HepG2 (cell line): ENCODE measurements at regions not wholly inside any gene's neighbourhood (a gene's known extent, or its start where the extent isn't known, plus 50 kb on each side); places are given as distances from the start of the nearest gene placed in this dataset.

Experiments used
- ATAC-seq: fragments of 200-7000 bp; cut with Tn5 transposase; 3 replicates; pipeline ENCODE4 v1.9.1; 2020; ENCODE audit warnings: mild to moderate bottlenecking, moderate library complexity
- BruUV-seq: library from RNA; stranded (reverse); fragments of 400-500 nt; replicated peaks from 2 replicates; lab custom pipeline; 2021; lab: Mats Ljungman, UMichigan
- CTCF ChIA-PET: fragments of 300-600 bp; formaldehyde crosslinking; extraction: SDS; loops from one replicate; lab custom pipeline; 2021; ENCODE audit warnings: low total read pairs, inconsistent platforms, low intra/inter-chr PET ratio; lab: Yijun Ruan, JAX
- POLR2A ChIA-PET: fragments of 350-600 bp; sonication (Branson Sonifier 250); formaldehyde crosslinking; loops from one replicate; lab custom pipeline; 2020; ENCODE audit warnings: antibody characterized with exemption, inconsistent platforms; lab: Yijun Ruan, JAX
- DNase-seq: peaks from one replicate; pipeline ENCODE4 v3.0.0-alpha.2; 2015; ENCODE audit warnings: low spot score
- FAIRE-seq: peaks from 3 replicates; lab custom pipeline; 2011; peaks lifted over from hg19 to GRCh38; lab: Jason Lieb, UNC
- H2AFZ ChIP-seq: one replicate; pipeline ENCODE4 v1.6.1; 2011; ENCODE audit warnings: low read length, inconsistent platforms
- H3K27ac ChIP-seq: fragments of 300-600 bp; 3 replicates; pipeline ENCODE4 v1.8.0; 2011; ENCODE audit warnings: mixed run types, mild to moderate bottlenecking, mixed read lengths, low read length, inconsistent platforms; ENCODE audit not compliant: insufficient read depth; ENCODE audit errors: extremely low read length
- H3K27me3 ChIP-seq, 2 experiments: fragments of 200-600 bp in 1 of 2; 2 replicates in 1 of 2; 3 replicates in 1 of 2; pipeline versions ENCODE4 v1.6.0 to v1.8.0; 2011; ENCODE audit warnings: low read length in 2 of 2, mild to moderate bottlenecking in 2 of 2, moderate library complexity in 2 of 2, inconsistent platforms in 1 of 2; ENCODE audit not compliant: insufficient read depth in 2 of 2, control insufficient read depth in 1 of 2
- H3K36me3 ChIP-seq, 2 experiments: fragments of 200-600 bp in 1 of 2; replicated peaks in 1 of 2; 2 replicates in 1 of 2; 3 replicates in 1 of 2; pipeline versions ENCODE4 v1.5.1 to v1.8.0; 2011; ENCODE audit warnings: low read length in 2 of 2, inconsistent platforms in 1 of 2; ENCODE audit not compliant: insufficient read depth in 2 of 2, control insufficient read depth in 1 of 2
- H3K4me1 ChIP-seq: 2 replicates; pipeline ENCODE4 v1.5.1; 2012; ENCODE audit warnings: low read length, inconsistent platforms; ENCODE audit not compliant: insufficient read depth
- H3K4me2 ChIP-seq: 2 replicates; pipeline ENCODE4 v1.6.0; 2011; ENCODE audit warnings: low read depth, low read length, inconsistent platforms
- H3K4me3 ChIP-seq, 3 experiments: fragments of 200-600 bp in 1 of 3; sonication (generic), shearing (Covaris generic) in 1 of 3; replicated peaks in 1 of 3; 2 replicates each; pipeline ENCODE4 v1.5.1; 2011 to 2016; ENCODE audit warnings: low read length in 3 of 3, inconsistent platforms in 2 of 3, low read depth in 2 of 3, mild to moderate bottlenecking in 2 of 3, control low read depth in 1 of 3, mixed read lengths in 1 of 3; ENCODE audit not compliant: insufficient read depth in 1 of 3
- H3K79me2 ChIP-seq: one replicate; pipeline ENCODE4 v1.6.1; 2011; ENCODE audit warnings: low read length, inconsistent platforms; ENCODE audit not compliant: insufficient read depth
- H3K9ac ChIP-seq: 2 replicates; pipeline ENCODE4 v1.6.0; 2011; ENCODE audit warnings: mild to moderate bottlenecking, low read depth, low read length, inconsistent platforms; ENCODE audit not compliant: insufficient read depth
- H3K9me3 ChIP-seq: 2 replicates; pipeline ENCODE4 v1.5.1; 2012; ENCODE audit warnings: mild to moderate bottlenecking, low read length
- H4K20me1 ChIP-seq: 2 replicates; pipeline ENCODE4 v1.6.0; 2011; ENCODE audit warnings: inconsistent platforms, mild to moderate bottlenecking, low read length, moderate library complexity; ENCODE audit not compliant: insufficient read depth
- ADNP ChIP-seq: sonication (generic); formaldehyde crosslinking; IDR thresholded peaks from 2 replicates; pipeline ENCODE4 v1.4.0; 2020; ENCODE audit warnings: missing genetic modification reagents
- CENPX ChIP-seq: sonication (generic); formaldehyde crosslinking; IDR thresholded peaks from 2 replicates; pipeline ENCODE4 v1.9.0; 2021; ENCODE audit warnings: mild to moderate bottlenecking, missing genetic modification reagents, moderate library complexity
- KLF16 ChIP-seq, 2 experiments: sonication (generic) in 1 of 2; formaldehyde crosslinking in 1 of 2; IDR thresholded peaks; 2 replicates each; pipeline versions ENCODE4 v1.6.1 to v1.8.0; 2016 to 2023; ENCODE audit warnings: missing genetic modification reagents in 2 of 2, missing compliant biosample characterization in 1 of 2
- MTERF4 ChIP-seq: sonication (generic); formaldehyde crosslinking; IDR thresholded peaks from 2 replicates; pipeline ENCODE4 v1.8.0; 2023; ENCODE audit warnings: mild to moderate bottlenecking, missing genetic modification reagents
- NFAT5 ChIP-seq: sonication (generic); formaldehyde crosslinking; IDR thresholded peaks from 2 replicates; pipeline ENCODE4 v1.4.0; 2020; ENCODE audit warnings: missing genetic modification reagents
- PITX1 ChIP-seq: sonication (generic); formaldehyde crosslinking; IDR thresholded peaks from 2 replicates; pipeline ENCODE4 v1.5.1; 2020; ENCODE audit warnings: mild to moderate bottlenecking, missing genetic modification reagents
- SP1 ChIP-seq, 2 experiments: fragments of 450-650 bp in 1 of 2; sonication (generic) in 1 of 2; formaldehyde crosslinking in 1 of 2; IDR thresholded peaks; 2 replicates each; pipeline versions ENCODE4 v1.4.0 to v1.6.1; 2016 to 2020; ENCODE audit warnings: missing genetic modification reagents in 1 of 2
- ZBTB10 ChIP-seq: sonication (generic); formaldehyde crosslinking; IDR thresholded peaks from 2 replicates; pipeline ENCODE4 v1.4.0; 2020; ENCODE audit warnings: missing genetic modification reagents, borderline replicate concordance
- ZNF124 ChIP-seq: sonication (generic); formaldehyde crosslinking; IDR thresholded peaks from 2 replicates; pipeline ENCODE4 v1.4.0; 2020; ENCODE audit warnings: missing genetic modification reagents
- ZNF549 ChIP-seq: sonication (generic); formaldehyde crosslinking; IDR thresholded peaks from 2 replicates; pipeline ENCODE4 v1.5.0; 2020; ENCODE audit warnings: missing genetic modification reagents
- ZNF569 ChIP-seq: sonication (generic); formaldehyde crosslinking; IDR thresholded peaks from 2 replicates; pipeline ENCODE4 v1.5.0; 2020; ENCODE audit warnings: mild to moderate bottlenecking, missing genetic modification reagents, moderate library complexity, borderline replicate concordance
- ZNF878 ChIP-seq: sonication (generic); formaldehyde crosslinking; IDR thresholded peaks from 2 replicates; pipeline ENCODE4 v1.8.1; 2023; ENCODE audit warnings: mild to moderate bottlenecking, missing genetic modification reagents, moderate library complexity
- WGBS: methylation state at CpG from one replicate; pipeline ENCODE4 v1.1.6; 2017; ENCODE audit warnings: low lambda C conversion rate; 5-methylcytosine and 5-hydroxymethylcytosine counted together
- in situ Hi-C: cut with HindIII; loops from 2 replicates; pipeline ENCODE4 v1.10.0; 2017; ENCODE audit warnings: low pct_unique_long_range_greater_than_20kb; ENCODE audit not compliant: extremely low pct_ligation_motif_present
- intact Hi-C: fragments of 100-400 bp; cut with micrococcal nuclease; formaldehyde crosslinking; loops from one replicate; pipeline ENCODE4 v1.10.0; 2022; ENCODE audit not compliant: unreplicated experiment

GRCh38 chr17:71183066-71183660, 937.7 kb upstream of the SOX9 start:
- Histone ChIP-seq H3K4me3 (no peak overlapping the region), H2AFZ (no peak overlapping the region), H3K27ac (no peak overlapping the region), H3K79me2 (no peaks in the 10 kb centered on the region), H3K4me2 (no peak overlapping the region), H3K4me1 (no peaks in the 10 kb centered on the region), H3K36me3 (no peaks in the 10 kb centered on the region), H3K9me3 (peaks cover 58% of the 10 kb centered on the region), H4K20me1 (no peaks in the 10 kb centered on the region), H3K27me3 (no peaks in the 10 kb centered on the region), H3K9ac (no peak overlapping the region)
- intact Hi-C loops (no loop called here), in situ Hi-C loops (no loop called here)
- DNase-seq (no peak), FAIRE-seq (no peak), ATAC-seq (no peak)
- 19% methylated on average over 4 of the region's 4 CpGs for WGBS
- CTCF ChIA-PET, result no interaction called here
- POLR2A ChIA-PET, result no interaction called here
- BruUV-seq, result no TSS peak
- TF ChIP-seq ZNF569 (CRISPR knock-in tag), result no peak
- no peak for TF ChIP-seq KLF16 (CRISPR knock-in tag; IDR thresholded peaks at IDR 0.05)
- no peak for TF ChIP-seq MTERF4 (CRISPR knock-in tag)
- TF ChIP-seq PITX1, result no peak
- no peak for TF ChIP-seq CENPX (CRISPR knock-in tag)
- TF ChIP-seq ADNP, result no peak
- no peak for TF ChIP-seq NFAT5 (CRISPR knock-in tag)
- TF ChIP-seq ZNF549 (CRISPR knock-in tag), result no peak
- TF ChIP-seq ZBTB10 (CRISPR knock-in tag), result no peak
- no peak for TF ChIP-seq ZNF878 (CRISPR knock-in tag)
- TF ChIP-seq ZNF124 (CRISPR knock-in tag), result no peak
- TF ChIP-seq SP1 (IDR thresholded peaks at IDR 0.05), result no peak
- TF ChIP-seq SP1 (CRISPR knock-in tag; IDR thresholded peaks at IDR 0.05), result no peak
